ENCODE measurements at regions not wholly inside any gene's neighbourhood (a gene's known extent, or its start where the extent isn't known, plus 50 kb on each side); places are given as distances from the start of the nearest gene placed in this dataset.

- H3K27ac Mint-ChIP-seq = no peak overlapping the region
- H3K4me3 Mint-ChIP-seq = no peak overlapping the region
- no peaks in the 10 kb centered on the region for H3K36me3 Mint-ChIP-seq (ENCODE audit: low read depth)
- H3K9me3 Mint-ChIP-seq = peaks cover 4% of the 10 kb centered on the region
- H3K4me1 Mint-ChIP-seq (ENCODE audit: low read depth) = no peaks in the 10 kb centered on the region
- peaks cover 10% of the 10 kb centered on the region for H3K27me3 Mint-ChIP-seq
Observed at GRCh38 chr12:102745971-102746600, 171.0 kb downstream of the PAH start.

- Mint-ChIP-seq H3K4me1 (ENCODE audit: low read depth) (no peaks in the 10 kb centered on the region), H3K9me3 (peaks cover 5% of the 10 kb centered on the region), H3K27me3 (peaks cover 5% of the 10 kb centered on the region), H3K4me3 (no peak overlapping the region), H3K36me3 (ENCODE audit: low read depth) (no peaks in the 10 kb centered on the region), H3K27ac (no peak overlapping the region)
Observed at GRCh38 chr12:102741196-102741595, 175.8 kb downstream of the PAH start.

GRCh38 chr12:102740141-102740955 lies 176.7 kb downstream of the PAH start:
- no peaks in the 10 kb centered on the region for H3K27me3 Mint-ChIP-seq
- H3K4me1 Mint-ChIP-seq (ENCODE audit: low read depth) = no peaks in the 10 kb centered on the region
- H3K9me3 Mint-ChIP-seq = peaks cover 5% of the 10 kb centered on the region
- no peaks in the 10 kb centered on the region for H3K36me3 Mint-ChIP-seq (ENCODE audit: low read depth)
- H3K4me3 Mint-ChIP-seq = no peak overlapping the region
- no peak overlapping the region for H3K27ac Mint-ChIP-seq

DNA sequence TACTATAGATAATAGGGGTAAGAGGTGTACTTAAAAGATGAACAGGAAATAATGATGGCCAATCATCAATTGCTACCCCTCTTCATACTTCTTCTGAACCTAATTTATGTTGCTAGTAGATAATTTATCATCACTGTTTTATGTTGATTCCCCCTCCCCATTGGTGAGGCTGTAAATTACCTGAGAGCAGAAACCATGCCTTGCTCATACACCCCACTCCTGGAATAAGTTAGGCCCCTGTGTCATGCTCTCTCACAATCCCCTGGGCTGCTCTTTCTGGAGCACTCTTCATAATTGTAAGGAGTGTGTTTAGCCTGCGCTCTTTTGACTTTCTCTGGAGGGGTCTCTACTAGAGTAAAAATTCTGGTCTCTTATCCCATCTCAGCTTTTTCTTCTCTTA lies 180.7 kb downstream of the PAH start:
- H3K4me3 Mint-ChIP-seq = no peak overlapping the region
- no peak overlapping the region for H3K27ac Mint-ChIP-seq
- H3K4me1 Mint-ChIP-seq (ENCODE audit: low read depth) = no peaks in the 10 kb centered on the region
- no peaks in the 10 kb centered on the region for H3K27me3 Mint-ChIP-seq
- H3K36me3 Mint-ChIP-seq (ENCODE audit: low read depth) = no peaks in the 10 kb centered on the region
- peaks cover 5% of the 10 kb centered on the region for H3K9me3 Mint-ChIP-seq

GRCh38 chr12:102735104-102735503 lies 181.9 kb downstream of the PAH start:
- Mint-ChIP-seq H3K9me3 (peaks cover 5% of the 10 kb centered on the region), H3K27me3 (peaks cover 6% of the 10 kb centered on the region), H3K27ac (no peak overlapping the region), H3K4me3 (no peak overlapping the region), H3K36me3 (ENCODE audit: low read depth) (no peaks in the 10 kb centered on the region), H3K4me1 (ENCODE audit: low read depth) (no peaks in the 10 kb centered on the region)

GRCh38 chr12:102730996-102731395 lies 186.0 kb downstream of the PAH start:
- Mint-ChIP-seq H3K9me3 (no peaks in the 10 kb centered on the region), H3K4me1 (ENCODE audit: low read depth) (peaks cover 14% of the 10 kb centered on the region), H3K27me3 (peaks cover 6% of the 10 kb centered on the region), H3K27ac (no peak overlapping the region), H3K36me3 (ENCODE audit: low read depth) (no peaks in the 10 kb centered on the region), H3K4me3 (no peak overlapping the region)

DNA sequence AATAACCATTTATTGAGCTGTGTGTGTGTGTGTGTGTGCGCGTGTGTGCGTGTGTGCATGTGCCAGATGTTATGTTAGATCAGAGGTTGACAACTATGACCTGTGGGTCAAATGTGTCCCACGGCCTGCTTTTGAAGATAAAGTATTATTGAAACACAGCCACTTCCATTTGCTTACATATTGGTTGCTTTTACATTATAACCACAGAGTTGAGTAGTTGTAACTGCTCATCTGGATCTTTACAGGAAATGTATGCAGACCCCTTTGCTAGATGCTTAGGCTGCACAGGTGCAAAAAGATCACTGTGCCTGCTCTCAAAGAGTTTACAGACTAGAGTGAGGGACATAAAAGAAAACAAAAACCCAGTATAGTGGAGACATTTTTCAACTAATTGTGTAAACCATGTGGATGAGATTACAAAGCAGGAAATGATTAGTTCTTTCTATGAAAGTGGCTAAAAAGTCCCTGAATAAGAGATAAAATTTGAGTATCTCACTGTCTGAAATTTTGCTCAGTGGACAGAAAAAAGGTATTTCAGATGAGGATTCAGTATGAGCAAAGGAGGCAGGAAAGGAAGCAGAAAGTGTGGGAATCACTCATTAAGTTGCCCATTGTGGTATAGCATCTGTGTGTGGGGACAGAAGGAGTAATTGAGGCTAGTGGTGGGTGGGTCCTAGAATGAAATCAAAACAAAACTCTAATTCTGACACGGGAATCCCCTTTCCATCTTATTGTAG lies 188.4 kb downstream of the PAH start:
- peak overlapping the region; percentile 3 for H3K4me3 Mint-ChIP-seq
- H3K36me3 Mint-ChIP-seq (ENCODE audit: low read depth) = no peaks in the 10 kb centered on the region
- H3K27ac Mint-ChIP-seq = no peak overlapping the region

DNA sequence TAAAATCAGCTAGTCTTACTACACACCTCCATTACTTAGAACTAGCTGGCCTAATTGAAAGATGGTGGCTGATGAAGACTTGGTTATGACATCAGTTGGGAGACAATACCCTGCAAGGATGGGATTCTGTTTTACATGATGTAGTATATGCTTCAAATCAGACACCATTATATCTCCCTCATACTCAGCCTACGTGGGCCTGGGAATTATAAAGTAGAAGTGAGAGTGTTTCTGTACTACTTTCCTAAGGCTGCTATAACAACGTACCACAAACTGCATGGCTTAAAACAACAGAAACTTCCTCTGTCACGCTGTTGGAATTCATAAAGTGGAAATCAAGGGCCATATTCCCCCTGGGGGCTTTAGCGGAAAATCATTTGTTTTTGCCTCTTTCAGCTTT lies 190.4 kb downstream of the PAH start:
- Mint-ChIP-seq H3K9me3 (no peaks in the 10 kb centered on the region), H3K27me3 (peaks cover 6% of the 10 kb centered on the region), H3K36me3 (ENCODE audit: low read depth) (no peaks in the 10 kb centered on the region), H3K27ac (no peak overlapping the region), H3K4me1 (ENCODE audit: low read depth) (peaks cover 14% of the 10 kb centered on the region), H3K4me3 (no peak overlapping the region)

More for the DNA sequence above, 188.4 kb downstream of the PAH start:
- Mint-ChIP-seq H3K27me3 (peaks cover 6% of the 10 kb centered on the region), H3K9me3 (no peaks in the 10 kb centered on the region), H3K4me1 (ENCODE audit: low read depth) (peaks cover 14% of the 10 kb centered on the region)

- Mint-ChIP-seq H3K27ac (no peak overlapping the region), H3K9me3 (no peaks in the 10 kb centered on the region), H3K36me3 (ENCODE audit: low read depth) (no peaks in the 10 kb centered on the region), H3K4me1 (ENCODE audit: low read depth) (no peaks in the 10 kb centered on the region), H3K4me3 (no peak overlapping the region), H3K27me3 (no peaks in the 10 kb centered on the region)
Observed at GRCh38 chr12:102722147-102722546, 194.9 kb downstream of the PAH start.

GRCh38 chr12:102708108-102708507 lies 208.9 kb downstream of the PAH start:
- Mint-ChIP-seq H3K36me3 (ENCODE audit: low read depth) (no peaks in the 10 kb centered on the region), H3K27ac (no peak overlapping the region), H3K4me1 (ENCODE audit: low read depth) (no peaks in the 10 kb centered on the region), H3K27me3 (no peaks in the 10 kb centered on the region), H3K4me3 (no peak overlapping the region), H3K9me3 (no peaks in the 10 kb centered on the region)

DNA sequence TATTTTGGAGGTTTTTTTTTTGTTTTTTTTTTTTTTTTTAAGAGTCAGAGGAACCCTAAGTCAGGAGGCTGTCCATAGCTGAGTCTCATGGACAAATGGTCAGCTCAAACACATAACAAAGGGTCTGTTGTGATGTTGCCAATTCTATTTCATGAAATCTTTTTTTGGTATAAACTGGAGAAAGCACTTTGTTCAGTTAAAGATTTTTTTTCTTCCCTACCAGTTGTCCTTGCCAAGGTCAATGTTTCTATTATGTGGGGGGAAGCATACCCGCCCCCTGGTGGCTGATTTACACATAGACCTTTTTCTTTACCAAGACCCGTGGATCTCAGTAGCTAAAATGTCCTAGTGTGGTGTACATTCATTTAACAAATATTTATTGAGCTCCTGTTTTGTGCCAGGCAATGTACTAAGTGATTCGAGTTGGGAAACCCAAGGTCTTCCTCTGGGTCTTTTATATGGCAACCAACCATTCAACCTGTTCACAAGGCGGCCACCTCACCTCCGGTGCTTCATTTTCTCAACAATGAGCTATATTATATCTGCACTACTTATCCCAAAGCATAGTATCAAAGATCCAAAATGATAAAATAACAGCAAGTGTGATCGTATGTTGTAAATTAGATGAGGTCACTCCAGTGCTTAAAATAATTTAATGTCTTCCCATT lies 214.5 kb downstream of the PAH start:
- H3K4me3 Mint-ChIP-seq = no peak overlapping the region
- no peaks in the 10 kb centered on the region for H3K27me3 Mint-ChIP-seq

DNA sequence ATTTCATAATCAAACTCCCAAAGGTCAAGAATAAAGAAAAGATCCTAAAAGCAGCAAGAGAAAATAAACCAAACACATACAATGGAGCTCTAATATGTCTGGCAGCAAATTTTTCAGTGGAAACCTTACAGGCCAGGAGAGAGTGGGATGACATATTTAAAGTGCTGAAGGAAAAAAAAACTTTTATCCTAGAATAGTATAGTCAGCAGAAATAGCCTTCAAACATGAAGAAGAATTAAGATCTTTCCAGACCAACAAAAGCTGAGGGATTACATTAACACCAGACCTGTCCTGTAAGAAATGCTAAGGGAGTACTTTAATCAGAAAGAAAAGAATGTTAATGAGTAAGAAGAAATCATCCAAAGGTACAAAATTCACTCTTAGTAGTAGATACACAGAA lies 215.7 kb upstream of the IGF1 start:
- Mint-ChIP-seq H3K4me1 (ENCODE audit: low read depth) (no peaks in the 10 kb centered on the region), H3K27me3 (peaks cover 26% of the 10 kb centered on the region), H3K9me3 (peaks cover 12% of the 10 kb centered on the region), H3K36me3 (ENCODE audit: low read depth) (no peaks in the 10 kb centered on the region), H3K4me3 (no peak overlapping the region), H3K27ac (no peak overlapping the region)

More for the DNA sequence above, 214.5 kb downstream of the PAH start:
- no peaks in the 10 kb centered on the region for H3K36me3 Mint-ChIP-seq (ENCODE audit: low read depth)
- no peaks in the 10 kb centered on the region for H3K9me3 Mint-ChIP-seq
- H3K27ac Mint-ChIP-seq = no peak overlapping the region
- H3K4me1 Mint-ChIP-seq (ENCODE audit: low read depth) = no peaks in the 10 kb centered on the region

- no peak overlapping the region for H3K27ac Mint-ChIP-seq
- H3K9me3 Mint-ChIP-seq = peaks cover 12% of the 10 kb centered on the region
- no peaks in the 10 kb centered on the region for H3K4me1 Mint-ChIP-seq (ENCODE audit: low read depth)
- H3K27me3 Mint-ChIP-seq = peaks cover 26% of the 10 kb centered on the region
- H3K36me3 Mint-ChIP-seq (ENCODE audit: low read depth) = no peaks in the 10 kb centered on the region
- no peak overlapping the region for H3K4me3 Mint-ChIP-seq
Observed at GRCh38 chr12:102694903-102695302, 214.5 kb upstream of the IGF1 start.

GRCh38 chr12:102691773-102692555 lies 211.6 kb upstream of the IGF1 start:
- H3K27ac Mint-ChIP-seq = no peak overlapping the region
- H3K27me3 Mint-ChIP-seq = peaks cover 33% of the 10 kb centered on the region
- peaks cover 12% of the 10 kb centered on the region for H3K9me3 Mint-ChIP-seq
- H3K4me1 Mint-ChIP-seq (ENCODE audit: low read depth) = no peaks in the 10 kb centered on the region
- no peak overlapping the region for H3K4me3 Mint-ChIP-seq
- H3K36me3 Mint-ChIP-seq (ENCODE audit: low read depth) = no peaks in the 10 kb centered on the region
